Endothelial cell of umbilical vein (primary cell): ENCODE measurements at regions not wholly inside any gene's neighbourhood (a gene's known extent, or its start where the extent isn't known, plus 50 kb on each side); places are given as distances from the start of the nearest gene placed in this dataset.

Source experiments
- BruUV-seq: library from RNA; stranded (reverse); fragments of 400-500 nt; replicated peaks from 2 replicates; lab custom pipeline; 2021; lab: Mats Ljungman, UMichigan
- CTCF ChIA-PET: fragments of 300-600, 350-600 bp; sonication (Branson Sonifier 250); formaldehyde crosslinking; loops from one replicate; lab custom pipeline; 2021; ENCODE audit warnings: antibody characterized with exemption, inconsistent platforms; lab: Charles Lee
- POLR2A ChIA-PET: fragments of 300-600, 350-600 bp; sonication (Branson Sonifier 250); formaldehyde crosslinking; loops from one replicate; lab custom pipeline; 2021; ENCODE audit warnings: antibody characterized with exemption, inconsistent platforms; lab: Charles Lee
- DNase-seq: peaks from one replicate; pipeline ENCODE4 v3.0.0-alpha.2; 2011; ENCODE audit warnings: low read depth, low spot score
- FAIRE-seq: peaks from 2 replicates; lab custom pipeline; 2011; peaks lifted over from hg19 to GRCh38; lab: Jason Lieb, UNC
- H2AFZ ChIP-seq: 2 replicates; pipeline ENCODE4 v1.6.0; 2012; ENCODE audit warnings: low read depth, low read length, control low read depth, inconsistent platforms
- H3K27ac ChIP-seq: 2 replicates; pipeline ENCODE4 v1.5.1; 2011; ENCODE audit warnings: low read depth, mild to moderate bottlenecking, control low read depth, low read length, moderate library complexity; ENCODE audit not compliant: insufficient read depth
- H3K27me3 ChIP-seq, 2 experiments: 2 replicates each; pipeline versions ENCODE4 v1.6.0 to v1.6.1; 2011; ENCODE audit warnings: low read length in 2 of 2, mixed read lengths in 1 of 2; ENCODE audit not compliant: control insufficient read depth in 2 of 2, insufficient read depth in 2 of 2
- H3K36me3 ChIP-seq, 2 experiments: 2 replicates in 1 of 2; 3 replicates in 1 of 2; pipeline ENCODE4 v1.5.1; 2011; ENCODE audit warnings: low read length in 2 of 2, mild to moderate bottlenecking in 1 of 2, moderate library complexity in 1 of 2; ENCODE audit not compliant: control insufficient read depth in 2 of 2, insufficient read depth in 2 of 2; ENCODE audit errors: extremely low read depth in 1 of 2
- H3K4me1 ChIP-seq: 3 replicates; pipeline ENCODE4 v1.5.1; 2011; ENCODE audit warnings: mild to moderate bottlenecking, low read length; ENCODE audit not compliant: control insufficient read depth, insufficient read depth; ENCODE audit errors: extremely low read depth
- H3K4me2 ChIP-seq: 2 replicates; pipeline ENCODE4 v1.6.1; 2011; ENCODE audit warnings: low read length, control low read depth, mixed read lengths; ENCODE audit not compliant: insufficient read depth
- H3K4me3 ChIP-seq, 3 experiments: fragments of 200-600 bp in 1 of 3; sonication (generic), shearing (Covaris generic) in 1 of 3; replicated peaks in 1 of 3; 2 replicates each; pipeline ENCODE4 v1.5.1; 2011 to 2016; ENCODE audit warnings: control low read depth in 3 of 3, low read length in 3 of 3, mild to moderate bottlenecking in 2 of 3, inconsistent platforms in 1 of 3, low read depth in 1 of 3, moderate library complexity in 1 of 3; ENCODE audit not compliant: insufficient read depth in 1 of 3
- H3K79me2 ChIP-seq: 2 replicates; pipeline ENCODE4 v1.6.0; 2012; ENCODE audit warnings: low read length, inconsistent platforms; ENCODE audit not compliant: control insufficient read depth, insufficient read depth
- H3K9ac ChIP-seq: replicated peaks from 2 replicates; pipeline ENCODE3; 2011; ENCODE audit warnings: low read length, control low read depth; ENCODE audit not compliant: insufficient read depth; ENCODE audit errors: extremely low read depth
- H3K9me1 ChIP-seq: replicated peaks from 3 replicates; pipeline ENCODE4 v1.6.0; 2011; ENCODE audit warnings: mild to moderate bottlenecking, low read length; ENCODE audit not compliant: control insufficient read depth, insufficient read depth; ENCODE audit errors: extremely low read depth
- H3K9me3 ChIP-seq: replicated peaks from 2 replicates; pipeline ENCODE4 v1.5.1; 2012; ENCODE audit warnings: low read length, inconsistent platforms; ENCODE audit not compliant: control insufficient read depth, insufficient read depth
- H4K20me1 ChIP-seq: replicated peaks from 2 replicates; pipeline ENCODE3; 2011; ENCODE audit warnings: mild to moderate bottlenecking, low read length; ENCODE audit not compliant: control insufficient read depth, insufficient read depth; ENCODE audit errors: extremely low read depth
- CTCF ChIP-seq, 2 donors: IDR thresholded peaks; 1 replicate in 1 of 2; 2 replicates in 1 of 2; pipeline ENCODE4 v1.5.1; 2011; ENCODE audit warnings: low read length in 2 of 2, mild to moderate bottlenecking in 2 of 2, moderate library complexity in 2 of 2, control low read depth in 1 of 2, inconsistent platforms in 1 of 2, low read depth in 1 of 2; ENCODE audit not compliant: insufficient read depth in 1 of 2; ENCODE audit errors: extremely low read depth in 1 of 2
- EZH2 ChIP-seq: IDR thresholded peaks from 2 replicates; pipeline ENCODE4 v1.6.1; 2012; ENCODE audit warnings: borderline replicate concordance, low read depth, mild to moderate bottlenecking, moderate library complexity, low read length, inconsistent platforms; ENCODE audit not compliant: severe bottlenecking
- FOS ChIP-seq: IDR thresholded peaks from 2 replicates; pipeline ENCODE4 v1.6.1; 2011; ENCODE audit warnings: mild to moderate bottlenecking, low read length, moderate library complexity, borderline replicate concordance; ENCODE audit not compliant: insufficient read depth
- GATA2 ChIP-seq: IDR thresholded peaks from 2 replicates; pipeline ENCODE4 v1.7.0; 2011; ENCODE audit warnings: low read depth, mild to moderate bottlenecking, moderate library complexity, mixed read lengths, low read length; ENCODE audit not compliant: insufficient read length, insufficient read depth
- JUN ChIP-seq: IDR thresholded peaks from 2 replicates; pipeline ENCODE4 v1.6.1; 2011; ENCODE audit warnings: borderline replicate concordance, low read depth; ENCODE audit not compliant: insufficient read length, insufficient read depth
- MAX ChIP-seq: IDR thresholded peaks from 2 replicates; pipeline ENCODE4 v1.6.1; 2011; ENCODE audit not compliant: insufficient read depth, insufficient read length
- MYC ChIP-seq: IDR thresholded peaks from one replicate; pipeline ENCODE4 v1.6.1; 2011; ENCODE audit warnings: mild to moderate bottlenecking, low read depth, low read length
- POLR2A ChIP-seq: IDR thresholded peaks from 2 replicates; pipeline ENCODE4 v1.6.1; 2012; ENCODE audit warnings: low read depth, mild to moderate bottlenecking, control low read depth, low read length
- POLR2AphosphoS5 ChIP-seq: IDR thresholded peaks from 2 replicates; pipeline ENCODE4 v1.6.1; 2012; ENCODE audit warnings: low read depth, mild to moderate bottlenecking, control low read depth, low read length, moderate library complexity; ENCODE audit not compliant: insufficient read depth
- dilution Hi-C: fragments of 300-500 bp; cut with MboI; formaldehyde crosslinking; loops from one replicate; pipeline ENCODE4 v1.15.0; 2019; ENCODE audit warnings: low sequenced_read_pairs; ENCODE audit not compliant: extremely low pct_ligation_motif_present
- intact Hi-C: fragments of 100-400 bp; cut with micrococcal nuclease; formaldehyde crosslinking; loops from one replicate; pipeline ENCODE4 v1.10.0; 2022

- CTCF ChIA-PET, result no interaction called here
- Histone ChIP-seq H4K20me1 (no peaks in the 10 kb centered on the region), H3K79me2 (no peaks in the 10 kb centered on the region), H3K9ac (no peak overlapping the region), H3K9me3 (no peaks in the 10 kb centered on the region), H3K4me1 (no peaks in the 10 kb centered on the region), H3K27ac (no peak overlapping the region), H3K9me1 (no peaks in the 10 kb centered on the region), H3K4me3 (no peak overlapping the region), H2AFZ (no peak overlapping the region), H3K4me2 (no peak overlapping the region), H3K27me3 (no peaks in the 10 kb centered on the region), H3K36me3 (no peaks in the 10 kb centered on the region)
- no TSS peak for BruUV-seq
- POLR2A ChIA-PET, result no interaction called here
- intact Hi-C loops, result no loop called here
- dilution Hi-C loops, result no loop called here
- no peak for FAIRE-seq
- no peak for DNase-seq
- TF ChIP-seq EZH2 (no peak), JUN (no peak), GATA2 (no peak), CTCF (IDR thresholded peaks at IDR 0.05; ENCODE audit: extremely low read depth in 1 of 2, insufficient read depth in 1 of 2, low read depth in 1 of 2, low read length in 2 of 2) (no peak), POLR2AphosphoS5 (no peak), MAX (no peak), FOS (no peak), MYC (no peak), POLR2A (no peak)
Observed at GRCh38 chrX:137651647-137652046, 85.7 kb downstream of the ZIC3 start.
